ENCODE measurements at regions not wholly inside any gene's neighbourhood (a gene's known extent, or its start where the extent isn't known, plus 50 kb on each side); places are given as distances from the start of the nearest gene placed in this dataset.

DNA sequence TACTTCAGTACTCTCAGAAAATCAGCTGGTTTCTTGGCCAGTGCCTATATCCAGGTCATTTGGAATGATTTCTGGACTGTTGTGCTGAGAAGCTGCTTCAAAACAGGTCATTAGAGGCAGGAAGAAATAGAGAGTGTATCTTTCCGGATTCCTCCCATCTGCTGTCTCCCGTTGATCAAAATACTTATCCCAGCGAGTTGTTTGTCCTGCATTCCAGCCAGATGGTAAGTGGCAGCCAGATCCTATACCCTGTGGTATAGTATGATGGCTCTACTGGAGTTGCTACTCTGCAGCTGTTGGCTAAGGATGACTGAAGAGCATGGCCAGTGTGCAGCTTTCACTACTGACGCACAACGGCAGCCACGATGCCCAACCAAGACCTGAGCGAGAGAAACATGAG lies 560.9 kb upstream of the ANO5 start:
- Histone ChIP-seq H3K9me2 (ENCODE audit: insufficient read depth, low read length) (no peaks in the 10 kb centered on the region), H3K4me1 (ENCODE audit: insufficient read depth, low read length, poor library complexity, severe bottlenecking) (no peaks in the 10 kb centered on the region), H3K9me3 (ENCODE audit: low read length) (no peaks in the 10 kb centered on the region), H3K36me3 (ENCODE audit: insufficient read depth, low read length) (no peaks in the 10 kb centered on the region), H2AFZ (ENCODE audit: low read length) (no peak overlapping the region), H3K79me2 (ENCODE audit: insufficient read depth, low read depth, low read length) (no peaks in the 10 kb centered on the region), H3K4me3 (ENCODE audit: low read depth, low read length, poor library complexity, severe bottlenecking) (no peak overlapping the region), H3K27ac (ENCODE audit: low read depth, low read length, poor library complexity, severe bottlenecking) (no peak overlapping the region), H4K20me1 (ENCODE audit: insufficient read depth, low read length) (no peaks in the 10 kb centered on the region), H3K4me2 (ENCODE audit: low read length) (no peak overlapping the region)
- intact Hi-C loops (cut with micrococcal nuclease; ENCODE audit: unreplicated experiment) = no loop called here
- CTCF ChIA-PET (ENCODE audit: unreplicated experiment) = no interaction called here
- TF ChIP-seq, protein P1, sequence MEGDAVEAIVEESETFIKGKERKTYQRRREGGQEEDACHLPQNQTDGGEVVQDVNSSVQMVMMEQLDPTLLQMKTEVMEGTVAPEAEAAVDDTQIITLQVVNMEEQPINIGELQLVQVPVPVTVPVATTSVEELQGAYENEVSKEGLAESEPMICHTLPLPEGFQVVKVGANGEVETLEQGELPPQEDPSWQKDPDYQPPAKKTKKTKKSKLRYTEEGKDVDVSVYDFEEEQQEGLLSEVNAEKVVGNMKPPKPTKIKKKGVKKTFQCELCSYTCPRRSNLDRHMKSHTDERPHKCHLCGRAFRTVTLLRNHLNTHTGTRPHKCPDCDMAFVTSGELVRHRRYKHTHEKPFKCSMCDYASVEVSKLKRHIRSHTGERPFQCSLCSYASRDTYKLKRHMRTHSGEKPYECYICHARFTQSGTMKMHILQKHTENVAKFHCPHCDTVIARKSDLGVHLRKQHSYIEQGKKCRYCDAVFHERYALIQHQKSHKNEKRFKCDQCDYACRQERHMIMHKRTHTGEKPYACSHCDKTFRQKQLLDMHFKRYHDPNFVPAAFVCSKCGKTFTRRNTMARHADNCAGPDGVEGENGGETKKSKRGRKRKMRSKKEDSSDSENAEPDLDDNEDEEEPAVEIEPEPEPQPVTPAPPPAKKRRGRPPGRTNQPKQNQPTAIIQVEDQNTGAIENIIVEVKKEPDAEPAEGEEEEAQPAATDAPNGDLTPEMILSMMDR (conservative IDR thresholded peaks at IDR 0.05; ENCODE audit: low read length) = no peak
- no peak for TF ChIP-seq EZH2phosphoT487 (IDR thresholded peaks at IDR 0.05; ENCODE audit: borderline replicate concordance, low read depth, low read length)
- BruUV-seq (replicated peaks) = no TSS peak
- DNase-seq (ENCODE audit: low spot score) = no peak
- POLR2A ChIA-PET = no interaction called here

DNA sequence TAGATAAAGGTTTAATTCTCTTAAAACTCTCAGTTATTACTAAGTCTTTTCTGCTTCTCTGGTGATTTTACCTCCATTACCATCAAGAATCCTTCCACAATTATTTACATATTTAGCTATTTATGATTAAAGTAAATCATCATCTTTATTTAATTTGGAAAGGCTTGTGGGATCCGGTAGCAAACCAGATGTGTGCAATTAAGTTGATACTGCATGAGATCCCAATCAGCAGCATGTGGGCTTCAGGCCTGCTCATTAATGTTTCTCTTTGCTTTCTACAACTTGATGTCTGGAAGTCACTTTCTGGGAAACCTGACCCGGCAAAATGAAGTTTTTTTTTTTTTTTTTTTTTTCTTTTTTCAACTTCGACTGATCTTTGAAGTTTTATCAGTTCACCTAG lies 558.4 kb upstream of the ANO5 start:
- Histone ChIP-seq H3K4me1 (ENCODE audit: insufficient read depth, low read length, poor library complexity, severe bottlenecking) (peaks cover 3% of the 10 kb centered on the region), H3K4me3 (ENCODE audit: low read depth, low read length, poor library complexity, severe bottlenecking) (no peak overlapping the region), H3K9me2 (ENCODE audit: insufficient read depth, low read length) (no peaks in the 10 kb centered on the region), H4K20me1 (ENCODE audit: insufficient read depth, low read length) (no peaks in the 10 kb centered on the region), H3K27ac (ENCODE audit: low read depth, low read length, poor library complexity, severe bottlenecking) (no peak overlapping the region), H3K9me3 (ENCODE audit: low read length) (no peaks in the 10 kb centered on the region), H3K79me2 (ENCODE audit: insufficient read depth, low read depth, low read length) (no peaks in the 10 kb centered on the region), H2AFZ (ENCODE audit: low read length) (no peak overlapping the region), H3K36me3 (ENCODE audit: insufficient read depth, low read length) (no peaks in the 10 kb centered on the region), H3K4me2 (ENCODE audit: low read length) (no peak overlapping the region)
- intact Hi-C loops (cut with micrococcal nuclease; ENCODE audit: unreplicated experiment) = no loop called here
- POLR2A ChIA-PET = interaction anchor here (0.7 to 0.8 kb wide), 2 partner anchors 8 to 67 kb away, joined by 3 read pairs; no protein-coding TSS in a partner anchor
- DNase-seq (ENCODE audit: low spot score) = no peak
- no TSS peak for BruUV-seq (replicated peaks)
- TF ChIP-seq, protein P1 (conservative IDR thresholded peaks at IDR 0.05; ENCODE audit: low read length) = no peak
- TF ChIP-seq EZH2phosphoT487 (IDR thresholded peaks at IDR 0.05; ENCODE audit: borderline replicate concordance, low read depth, low read length) = no peak
- CTCF ChIA-PET (ENCODE audit: unreplicated experiment) = no interaction called here

DNA sequence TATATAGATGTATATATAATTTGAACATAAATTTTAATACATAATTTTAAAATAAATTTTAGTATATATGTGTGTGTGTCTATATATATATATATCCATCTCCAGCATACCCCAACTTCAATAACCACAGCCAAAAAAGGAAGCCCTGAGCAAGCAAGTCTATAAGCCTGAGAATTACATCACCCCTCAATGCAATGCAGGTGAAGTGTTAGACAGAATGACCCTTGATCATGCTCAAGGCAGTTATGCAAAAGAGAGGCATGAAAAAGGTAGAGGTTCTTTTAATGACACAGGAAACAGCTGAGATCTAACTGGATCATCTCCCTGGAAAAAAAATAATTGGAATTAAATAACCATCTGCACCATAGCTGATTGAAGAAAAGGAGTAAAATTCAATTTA lies 557.9 kb upstream of the ANO5 start:
- Histone ChIP-seq H4K20me1 (ENCODE audit: insufficient read depth, low read length) (no peaks in the 10 kb centered on the region), H3K36me3 (ENCODE audit: insufficient read depth, low read length) (no peaks in the 10 kb centered on the region), H3K9me2 (ENCODE audit: insufficient read depth, low read length) (no peaks in the 10 kb centered on the region), H3K4me2 (ENCODE audit: low read length) (no peak overlapping the region), H3K27ac (ENCODE audit: low read depth, low read length, poor library complexity, severe bottlenecking) (no peak overlapping the region), H3K79me2 (ENCODE audit: insufficient read depth, low read depth, low read length) (no peaks in the 10 kb centered on the region), H3K4me1 (ENCODE audit: insufficient read depth, low read length, poor library complexity, severe bottlenecking) (peaks cover 8% of the 10 kb centered on the region), H2AFZ (ENCODE audit: low read length) (no peak overlapping the region), H3K9me3 (ENCODE audit: low read length) (no peaks in the 10 kb centered on the region), H3K4me3 (ENCODE audit: low read depth, low read length, poor library complexity, severe bottlenecking) (no peak overlapping the region)
- DNase-seq (ENCODE audit: low spot score) = no peak
- ChIA-PET CTCF (ENCODE audit: unreplicated experiment) (no interaction called here), POLR2A (interaction anchor here (0.7 to 0.8 kb wide), 2 partner anchors 9 to 67 kb away, joined by 3 read pairs; no protein-coding TSS in a partner anchor)
- TF ChIP-seq, protein P1 (conservative IDR thresholded peaks at IDR 0.05; ENCODE audit: low read length) = no peak
- TF ChIP-seq EZH2phosphoT487 (IDR thresholded peaks at IDR 0.05; ENCODE audit: borderline replicate concordance, low read depth, low read length) = no peak
- no TSS peak for BruUV-seq (replicated peaks)
- intact Hi-C loops (cut with micrococcal nuclease; ENCODE audit: unreplicated experiment) = no loop called here
